ENCODE measurements at regions not wholly inside any gene's neighbourhood (a gene's known extent, or its start where the extent isn't known, plus 50 kb on each side); places are given as distances from the start of the nearest gene placed in this dataset.

DNA sequence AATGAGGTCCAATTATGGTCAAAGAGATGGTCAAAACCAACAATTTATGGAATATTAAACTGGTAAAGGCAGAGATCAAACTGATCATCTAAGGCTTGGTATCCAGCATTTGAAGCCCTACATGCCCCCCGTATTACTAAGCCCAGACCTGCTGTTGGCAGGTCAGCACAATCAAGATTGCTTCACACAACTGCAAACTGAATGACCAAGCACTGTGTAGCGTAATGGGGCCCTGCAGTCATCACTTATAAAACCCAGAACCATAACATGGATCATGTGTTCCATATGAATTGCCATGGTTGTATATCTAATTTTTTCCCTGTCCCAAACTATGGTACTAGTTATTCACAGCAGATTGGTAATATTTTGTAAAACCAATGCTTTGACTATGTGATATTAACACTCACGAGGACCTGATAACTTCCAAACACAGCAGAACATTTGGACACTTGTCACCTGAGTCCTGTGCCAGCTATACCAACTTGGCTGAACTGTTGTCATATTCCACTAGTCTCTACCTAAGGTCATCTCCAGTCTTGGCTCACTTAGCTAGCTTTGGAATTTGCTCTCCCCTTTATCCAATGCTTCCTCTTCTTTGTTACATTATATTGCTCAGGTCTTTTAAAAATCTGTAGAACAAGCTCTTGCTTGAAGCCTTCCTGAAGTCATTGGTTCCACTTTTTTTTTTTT, 81.7 kb upstream of the HMHB1 start:
- DNase-seq (ENCODE audit: low spot score), result no peak

DNA sequence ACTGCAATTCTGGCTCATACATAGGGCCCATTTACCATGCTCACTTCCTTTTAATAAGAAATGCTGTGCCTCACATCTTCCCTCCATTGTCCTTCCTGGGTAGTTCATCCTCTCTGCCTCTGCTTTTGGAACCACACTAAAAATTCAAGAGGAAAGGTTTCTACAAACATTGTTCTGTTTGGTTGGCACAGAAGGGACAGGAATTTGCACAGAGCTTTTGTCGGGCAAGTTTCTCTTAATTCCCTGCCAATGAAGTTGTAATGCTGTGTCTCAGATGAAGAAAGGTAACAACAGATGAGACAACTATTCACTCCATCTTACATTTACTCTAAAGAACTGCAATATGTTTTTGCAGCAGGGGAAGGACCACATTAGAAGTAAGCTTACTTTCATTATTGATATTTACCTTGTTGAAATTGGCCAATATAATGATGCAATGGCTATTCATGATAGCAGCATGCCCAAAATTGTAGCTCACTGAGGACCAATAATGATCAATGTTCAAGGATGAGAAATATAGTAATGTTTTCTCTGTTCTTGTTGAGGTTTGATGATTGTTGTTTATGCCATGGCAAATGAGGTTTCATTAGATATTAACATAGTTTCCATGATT, 82.5 kb upstream of the HMHB1 start:
- DNase-seq (ENCODE audit: low spot score), result no peak

DNA sequence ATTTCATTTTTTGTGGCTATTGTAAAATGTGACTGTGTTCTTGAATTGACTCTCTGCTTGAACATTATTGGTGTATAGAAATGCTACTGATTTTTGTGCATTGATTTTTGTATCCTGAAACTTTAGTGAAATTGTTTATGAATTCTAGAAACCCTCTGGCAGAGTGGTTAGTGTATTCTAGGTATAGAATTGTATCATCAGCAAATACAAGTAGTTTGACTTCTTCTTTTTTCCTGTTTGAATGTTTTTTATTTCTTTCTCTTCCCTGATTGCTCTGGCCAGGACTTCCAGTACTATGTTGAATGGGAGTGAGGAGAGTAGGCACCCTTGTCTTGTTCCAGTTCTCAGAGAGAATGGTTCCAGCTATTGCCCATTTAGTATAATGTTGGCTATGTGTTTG, 88.8 kb upstream of the HMHB1 start:
- no peak for DNase-seq (ENCODE audit: low spot score)

DNA sequence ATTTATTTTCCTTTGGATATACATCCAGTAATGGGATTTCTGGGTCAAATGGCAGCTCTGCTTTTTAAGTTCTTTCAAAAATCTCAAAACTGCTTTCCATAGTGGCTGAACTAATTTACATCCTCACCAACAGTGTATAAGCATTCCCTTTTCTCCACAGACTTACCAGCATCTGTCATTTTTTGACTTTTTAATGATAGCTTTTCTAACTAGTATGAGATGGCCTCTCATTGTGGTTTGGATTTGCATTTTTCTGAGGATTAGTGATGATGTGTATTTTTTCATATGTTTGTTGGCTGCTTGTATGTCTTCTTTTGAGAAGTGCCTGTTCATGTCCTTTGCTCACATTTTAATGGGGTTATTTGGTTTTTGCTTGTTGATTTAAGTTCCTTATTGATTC, 90.0 kb upstream of the HMHB1 start:
- no peak for DNase-seq (ENCODE audit: low spot score)

DNA sequence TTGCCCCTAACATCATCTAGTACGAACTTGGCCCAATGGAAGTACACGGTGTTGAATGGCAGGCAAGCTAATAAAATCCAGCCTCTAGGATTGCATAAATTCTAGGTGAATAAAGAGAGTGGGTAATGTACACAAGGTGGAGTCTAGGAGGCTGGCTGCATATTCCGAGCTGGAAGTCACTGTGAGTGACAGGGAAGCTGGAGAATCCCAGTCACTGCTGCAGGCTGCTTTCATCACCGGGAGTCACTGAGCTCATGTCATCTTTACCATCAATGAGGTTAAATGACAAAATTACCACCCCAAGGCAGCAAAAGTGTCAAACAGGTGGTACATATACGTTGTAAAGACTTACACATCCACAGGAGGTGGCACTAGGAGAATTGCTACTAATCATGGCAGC, 91.3 kb upstream of the HMHB1 start:
- DNase-seq (ENCODE audit: low spot score), result no peak

DNA sequence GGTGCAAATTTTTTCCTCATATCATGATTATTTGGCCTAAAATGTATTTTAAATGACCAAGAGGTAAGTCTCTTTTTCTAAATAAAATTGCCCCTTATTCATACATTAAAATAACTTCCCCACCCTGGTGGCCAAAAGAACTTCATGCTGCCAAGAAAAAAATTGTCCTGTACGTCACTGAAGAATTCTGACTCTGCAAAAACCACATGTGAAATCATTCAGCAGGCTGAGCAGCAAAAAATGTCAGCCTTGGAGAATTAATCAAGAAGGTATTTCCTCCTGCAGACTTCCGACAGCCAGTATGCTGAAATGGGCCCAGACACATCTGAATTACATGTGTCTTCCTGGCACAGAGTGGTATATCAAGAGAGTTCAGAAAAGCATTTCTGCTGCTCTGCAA, 94.6 kb upstream of the HMHB1 start:
- DNase-seq (ENCODE audit: low spot score), result no peak

DNA sequence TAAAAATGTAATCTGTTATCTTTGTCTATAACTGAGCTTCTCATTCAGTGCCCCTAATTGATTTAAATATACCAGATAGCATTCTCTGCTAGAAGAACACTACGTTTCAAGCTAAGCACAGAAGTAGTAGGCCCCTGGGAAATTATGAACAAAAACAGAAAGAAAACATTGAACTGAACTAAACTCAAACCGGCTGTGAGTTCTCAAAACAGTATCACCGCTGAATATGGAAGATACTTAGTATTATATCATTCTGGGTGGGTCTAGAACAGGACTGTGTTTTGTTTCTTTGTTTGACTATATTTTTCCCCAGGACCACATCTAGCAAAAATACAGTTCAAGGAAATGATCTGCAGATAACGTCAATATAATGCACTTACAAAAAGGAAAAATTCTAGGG, 95.1 kb upstream of the HMHB1 start:
- DNase-seq (ENCODE audit: low spot score), result no peak

DNA sequence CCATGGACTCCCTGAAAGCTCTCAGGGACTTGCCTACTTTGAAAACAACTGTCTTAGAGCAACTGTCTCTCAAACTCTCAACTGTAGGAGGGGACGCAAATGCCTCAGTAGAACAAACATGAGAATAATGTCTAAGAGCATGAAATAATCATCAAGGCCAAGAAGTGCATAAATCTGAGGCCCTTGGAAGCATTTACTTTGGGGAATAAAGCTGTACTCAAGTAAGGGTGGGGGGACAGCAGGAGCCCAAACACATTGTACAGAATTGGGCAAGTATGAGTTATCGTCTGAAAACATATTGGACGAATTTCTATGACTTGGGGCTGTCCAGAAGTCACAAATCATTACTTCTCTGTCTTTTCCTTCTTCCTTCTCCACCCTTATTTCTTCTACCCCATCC, 96.3 kb upstream of the HMHB1 start:
- no peak for DNase-seq (ENCODE audit: low spot score)

DNA sequence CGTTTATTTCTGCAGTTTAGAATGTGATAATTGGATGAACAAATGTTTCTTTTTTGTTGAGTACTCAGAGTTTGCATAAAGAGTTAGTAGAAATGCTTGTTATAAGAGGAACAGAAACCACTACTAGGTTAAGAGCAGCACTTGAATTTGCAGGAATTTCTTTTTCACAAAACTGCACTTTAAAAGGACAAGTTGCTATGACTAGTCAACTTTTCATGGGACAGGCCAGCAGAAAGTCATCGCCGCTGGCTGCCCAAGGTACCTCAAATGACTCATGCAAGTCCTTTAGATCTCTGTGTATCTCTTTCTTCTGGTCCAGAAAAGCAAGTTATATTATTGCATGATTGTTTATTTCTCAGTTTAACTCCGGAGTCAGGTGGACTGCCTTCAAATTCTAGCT, 97.3 kb upstream of the HMHB1 start:
- no peak for DNase-seq (ENCODE audit: low spot score)

DNA sequence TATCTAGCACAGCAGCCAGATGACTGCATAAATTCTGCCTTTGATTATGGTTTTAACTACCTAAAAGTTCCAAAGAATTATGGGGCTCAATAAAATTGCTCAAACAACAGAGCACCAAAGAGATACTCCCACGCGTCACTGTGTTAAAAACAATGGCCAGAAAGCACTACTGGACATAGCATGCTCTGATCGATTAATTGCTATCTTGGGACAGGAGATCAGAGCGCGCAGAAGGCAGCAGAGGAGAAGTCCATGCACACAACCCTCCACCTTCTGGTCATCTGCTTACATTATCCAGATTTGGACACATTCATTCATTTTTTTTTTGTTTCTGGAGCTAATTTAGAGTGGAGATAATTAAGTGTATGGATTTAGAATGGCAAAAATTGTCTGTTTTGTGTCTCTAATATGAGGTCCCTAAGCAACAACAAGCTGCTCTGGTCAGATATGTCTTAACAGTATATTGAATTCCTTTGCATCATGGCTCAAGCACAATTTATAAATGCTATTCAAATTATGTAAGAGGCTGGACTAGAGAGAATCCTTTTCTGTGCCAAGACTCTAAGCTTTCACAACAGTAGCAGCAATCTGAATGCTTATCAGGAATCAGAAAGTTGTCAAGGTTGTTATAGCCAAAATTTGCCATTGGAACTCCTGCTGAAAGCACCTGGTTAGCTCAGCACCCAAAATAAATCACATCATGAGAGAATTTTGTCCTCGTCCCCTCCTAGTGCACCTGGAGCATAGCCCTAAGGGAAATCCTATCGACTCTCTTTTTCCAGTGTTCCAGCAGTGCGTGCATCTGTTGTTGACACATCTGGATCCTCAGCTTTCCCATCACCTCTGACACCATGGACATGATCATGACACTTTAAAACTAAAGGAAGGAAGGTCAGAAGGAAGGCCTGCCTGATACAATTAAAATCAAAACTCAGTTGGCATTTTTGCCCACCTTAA, 98.6 kb upstream of the HMHB1 start:
- DNase-seq (ENCODE audit: low spot score), result no peak

DNA sequence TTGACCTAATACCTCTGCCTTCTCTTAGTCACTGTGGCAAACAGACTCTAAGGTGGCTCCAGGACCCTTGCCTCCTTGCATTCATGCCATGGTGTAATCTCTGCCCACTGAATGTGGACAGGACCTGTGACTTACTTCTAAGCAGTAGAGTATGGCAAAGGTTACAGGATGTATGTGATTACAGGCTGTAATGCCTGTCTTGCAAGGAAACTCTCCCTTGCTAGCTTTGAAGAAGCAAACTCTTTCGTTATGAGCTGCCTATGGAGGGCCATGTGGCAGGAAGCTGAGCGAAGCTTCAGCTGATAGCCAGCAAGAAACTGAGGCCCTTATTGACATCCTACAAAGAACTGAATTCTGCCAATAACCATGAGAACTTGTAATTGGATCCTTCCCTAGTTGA, 103.3 kb upstream of the HMHB1 start:
- DNase-seq (ENCODE audit: low spot score), result no peak

DNA sequence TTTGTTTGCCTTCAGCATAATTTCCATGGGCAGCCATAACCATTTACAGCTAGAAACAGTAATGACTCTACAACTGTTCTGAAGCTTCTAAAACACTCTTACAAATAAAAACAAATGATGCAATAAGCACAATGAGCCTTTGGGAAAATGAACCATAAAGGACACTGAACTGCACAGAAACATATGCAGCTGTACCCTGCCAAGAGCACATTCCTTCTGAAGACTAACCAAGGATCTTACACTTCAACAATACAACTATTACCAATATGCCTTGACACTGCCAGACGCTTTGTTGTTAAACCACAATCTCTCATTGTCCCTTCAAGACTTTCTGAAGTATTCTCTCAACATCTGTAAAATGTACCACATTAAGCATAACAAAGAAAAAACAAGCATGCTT, 104.2 kb upstream of the HMHB1 start:
- no peak for DNase-seq (ENCODE audit: low spot score)

DNA sequence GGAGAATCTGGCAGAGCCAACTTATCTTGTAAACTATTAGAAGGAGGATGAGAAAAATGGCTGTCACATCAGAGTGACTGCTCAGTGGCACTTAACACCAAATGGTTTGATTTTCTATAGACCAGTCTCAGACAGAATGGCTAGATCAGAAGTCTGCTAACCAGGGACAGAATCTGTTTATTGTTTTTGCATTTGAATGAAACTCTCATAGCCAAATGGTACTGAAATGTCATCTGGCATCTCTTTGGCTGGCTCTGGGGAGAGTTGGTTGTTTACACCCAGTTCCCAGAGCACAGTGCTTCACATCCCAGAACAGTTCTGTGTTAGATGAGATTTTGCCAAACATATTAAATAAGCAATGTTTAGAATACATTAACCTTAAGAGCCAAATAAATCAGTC, 106.6 kb upstream of the HMHB1 start:
- DNase-seq (ENCODE audit: low spot score), result no peak

DNA sequence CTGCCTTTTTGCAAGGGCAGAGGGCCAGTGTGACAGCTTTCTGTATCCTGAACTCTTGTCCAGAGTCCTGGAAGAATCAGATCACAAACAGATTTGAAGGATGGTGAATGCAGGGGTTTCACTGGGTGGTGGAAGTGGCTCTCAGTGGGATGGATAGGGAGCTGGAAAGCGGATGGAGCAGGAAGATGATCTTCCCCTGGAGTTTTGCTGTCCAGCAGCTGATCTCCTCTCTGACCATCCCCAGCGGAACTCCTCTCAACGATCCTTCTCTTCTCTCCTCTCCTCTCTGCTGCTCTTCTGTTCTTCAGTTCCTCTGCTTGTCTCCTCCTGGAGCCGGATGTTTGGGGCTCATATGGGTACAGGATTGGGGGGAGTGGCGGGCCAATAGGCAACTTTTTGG, 108.3 kb upstream of the HMHB1 start:
- DNase-seq (ENCODE audit: low spot score), result no peak

DNA sequence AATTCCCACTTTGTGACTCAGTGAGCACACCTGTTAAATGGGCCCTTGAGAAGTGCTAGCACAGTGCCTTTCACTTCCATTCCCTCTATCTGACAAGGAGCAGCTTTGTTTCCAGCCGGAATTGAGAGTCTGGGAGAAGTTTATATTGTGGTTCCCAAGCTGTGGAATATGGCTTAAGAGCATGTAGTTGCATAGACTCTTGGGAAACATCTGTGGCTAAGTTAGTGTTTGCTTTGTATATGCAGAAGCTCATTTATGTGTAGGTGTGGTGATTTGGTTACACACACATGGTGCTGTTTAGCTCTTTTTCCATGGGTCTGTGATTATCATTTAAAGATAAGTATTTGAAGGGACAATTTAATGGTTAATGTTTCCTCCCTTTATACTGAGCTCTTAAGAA, 110.5 kb upstream of the HMHB1 start:
- no peak for DNase-seq (ENCODE audit: low spot score)

DNA sequence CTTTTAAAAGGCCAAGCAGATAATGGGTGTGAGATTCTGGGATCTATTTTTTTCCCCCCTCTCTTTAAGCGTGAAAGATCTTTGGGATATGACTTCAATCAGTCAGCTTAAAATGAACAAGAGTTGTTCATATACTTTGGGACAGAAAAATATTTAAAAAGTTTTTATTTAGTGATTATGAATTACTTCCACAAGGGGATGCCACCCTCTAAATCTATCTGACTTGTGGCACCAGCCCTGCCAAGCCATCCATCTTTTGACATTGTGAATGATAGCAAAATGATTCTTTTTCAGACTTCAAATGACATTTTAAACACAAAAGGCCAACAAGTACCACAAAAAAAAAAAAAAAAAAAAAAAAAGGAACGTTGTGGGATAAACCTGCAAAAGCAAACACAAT, 111.0 kb upstream of the HMHB1 start:
- no peak for DNase-seq (ENCODE audit: low spot score)

DNA sequence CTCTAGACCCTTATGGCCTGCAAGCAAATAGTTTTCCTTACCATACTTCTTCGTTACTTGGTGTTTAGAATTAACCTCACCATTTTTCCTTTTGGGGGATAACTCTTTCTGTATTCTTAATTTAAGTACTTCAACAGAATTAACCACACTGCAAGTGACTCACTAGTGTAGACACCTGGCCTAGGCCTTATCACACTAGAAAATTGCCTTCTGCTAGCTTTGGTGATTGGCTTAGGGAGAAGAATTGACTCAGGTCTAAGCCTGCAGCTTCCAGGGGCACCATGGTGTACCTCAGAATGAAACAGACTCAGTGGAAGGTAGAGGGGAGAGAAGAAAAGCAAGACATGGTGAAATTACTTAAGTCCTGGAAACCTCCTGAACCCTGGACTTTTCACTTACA, 112.8 kb upstream of the HMHB1 start:
- no peak for DNase-seq (ENCODE audit: low spot score)

DNA sequence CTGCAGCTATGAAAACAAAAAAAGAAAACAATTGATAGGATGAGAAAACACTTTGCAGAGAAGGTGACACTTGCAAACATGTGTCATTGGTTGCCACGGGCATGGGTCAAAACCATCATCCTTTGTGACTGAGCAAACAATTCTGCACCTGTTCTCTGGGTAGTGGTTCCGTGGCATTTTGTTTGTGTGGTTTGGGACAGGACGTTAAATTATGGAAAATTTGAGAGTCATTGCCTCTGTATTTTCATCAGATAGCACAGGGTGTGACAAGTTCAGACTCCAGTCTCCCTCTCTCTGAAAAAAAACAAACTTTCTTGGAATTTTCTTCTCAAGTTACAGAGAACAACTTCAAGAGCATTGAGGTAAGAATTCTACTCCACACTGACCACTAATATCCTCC, 113.4 kb upstream of the HMHB1 start:
- DNase-seq (ENCODE audit: low spot score), result no peak

DNA sequence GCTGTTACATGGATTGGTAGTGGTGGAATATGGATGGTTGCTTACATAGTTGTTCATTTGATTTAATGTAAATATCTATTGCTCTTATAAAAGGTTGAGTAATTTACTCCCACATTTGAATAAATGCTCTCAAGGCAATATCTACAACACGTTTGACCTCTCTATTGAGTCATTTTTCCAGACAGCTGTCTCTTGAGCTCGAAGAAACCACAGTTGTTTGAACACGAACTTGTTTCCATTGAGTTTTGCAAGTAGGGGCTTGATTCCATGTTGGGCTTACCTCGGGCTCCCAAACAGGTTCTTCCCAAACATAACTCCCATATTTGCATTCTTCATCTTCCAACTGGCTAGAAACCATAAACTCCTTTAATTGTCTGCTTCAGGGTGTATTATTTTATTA, 115.0 kb upstream of the HMHB1 start:
- no peak for DNase-seq (ENCODE audit: low spot score)

DNA sequence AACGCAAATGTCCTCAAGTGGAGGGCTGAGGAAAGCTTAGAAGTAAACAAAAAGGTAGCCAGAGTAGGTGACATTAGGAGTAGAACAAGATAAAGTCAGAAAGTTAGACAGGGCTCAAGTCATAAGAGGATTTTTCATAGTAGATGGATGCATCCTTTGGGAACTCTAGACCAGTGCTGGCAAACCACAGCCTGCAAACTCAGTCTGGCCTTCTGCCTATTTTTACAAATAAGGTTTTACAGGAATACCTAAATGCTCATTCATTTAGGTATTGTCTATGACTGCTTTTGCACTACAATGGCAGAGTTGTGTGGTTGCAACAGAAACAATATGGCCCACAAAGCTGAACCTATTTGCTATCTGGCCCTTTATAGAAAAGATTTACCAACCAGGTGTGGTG, 116.0 kb upstream of the HMHB1 start:
- no peak for DNase-seq (ENCODE audit: low spot score)

DNA sequence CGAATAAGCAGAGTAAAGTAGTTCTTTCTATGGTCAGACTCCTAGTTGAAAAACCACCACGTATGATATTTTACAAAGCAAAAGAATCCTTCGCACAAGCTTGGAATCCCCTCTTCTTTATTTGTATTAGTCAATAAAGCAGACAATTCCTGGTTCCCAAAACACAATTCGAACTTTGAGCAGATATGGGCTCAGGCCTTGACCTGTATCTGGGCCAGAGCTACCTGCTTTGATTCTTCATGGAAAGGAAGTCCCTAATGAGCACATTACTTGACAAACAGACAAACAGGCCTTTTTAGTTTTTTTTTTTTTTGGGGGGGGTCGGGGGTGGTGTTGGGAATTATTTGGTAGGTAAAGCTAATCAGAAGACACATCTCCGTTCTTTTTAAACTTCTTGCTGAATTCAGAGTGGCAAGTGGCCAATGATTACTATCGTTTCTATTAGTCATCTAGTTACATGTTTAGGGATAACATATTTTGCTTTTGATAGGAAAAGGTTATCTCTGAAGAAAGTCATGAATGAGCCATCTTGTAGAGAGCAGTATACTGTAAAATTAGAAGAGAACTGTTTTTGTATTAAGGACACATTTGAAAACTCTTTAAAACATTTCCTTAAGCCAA, 116.6 kb upstream of the HMHB1 start:
- no peak for DNase-seq (ENCODE audit: low spot score)

DNA sequence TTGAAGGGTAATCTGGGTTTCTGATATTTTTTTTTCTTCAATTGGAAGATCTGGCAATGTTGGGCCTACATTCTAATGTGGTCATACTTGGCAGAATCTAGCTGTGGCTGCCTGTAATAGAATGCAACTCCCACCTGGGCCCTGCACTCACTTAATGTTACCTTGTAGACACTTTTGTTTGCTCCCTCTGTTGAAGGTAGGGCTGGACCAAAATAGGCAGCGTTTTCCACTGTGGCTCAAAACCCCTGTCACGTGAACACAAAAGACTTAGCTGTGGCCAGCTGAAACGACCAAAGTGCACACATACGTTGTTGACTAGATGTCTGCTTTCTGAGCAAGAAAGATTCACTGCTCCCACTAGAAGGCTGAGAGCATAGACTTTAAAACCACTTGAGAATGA, 117.6 kb upstream of the HMHB1 start:
- DNase-seq (ENCODE audit: low spot score), result no peak

Measured in CD4-positive, alpha-beta T cell treated with Interleukin-2 at 100 ng/mL for 4 hours (primary cell).